ENCODE measurements at regions not wholly inside any gene's neighbourhood (a gene's known extent, or its start where the extent isn't known, plus 50 kb on each side); places are given as distances from the start of the nearest gene placed in this dataset.

DNA sequence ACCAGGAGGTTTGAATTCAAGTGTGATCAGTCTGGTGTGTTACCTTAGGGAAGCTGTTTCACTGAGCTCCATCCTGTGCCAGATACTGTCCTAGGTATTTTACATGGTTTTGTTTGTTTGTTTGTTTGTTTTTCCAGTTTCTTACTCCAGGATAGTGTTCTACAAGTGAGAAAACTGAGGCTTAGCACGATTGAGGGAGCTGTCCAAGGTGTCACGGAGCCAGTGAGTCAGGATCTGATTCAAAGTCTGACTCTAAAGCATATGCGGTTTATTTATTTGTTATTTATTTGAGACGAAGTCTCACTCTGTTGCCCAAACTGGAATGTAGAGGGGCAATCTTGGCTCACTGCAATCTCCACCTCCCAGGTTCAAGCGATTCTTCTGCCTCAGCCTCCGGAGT lies 79.7 kb upstream of the GNG2 start:
- DNase-seq, result no peak
- Mint-ChIP-seq H3K27ac (no peak overlapping the region), H3K36me3 (peaks cover 0 to 8% (median 3%) of the 10 kb centered on the region in 3 donors), H3K9me3 (peaks cover under 1 to 11% (median 2%) of the 10 kb centered on the region in 6 donors), H3K4me1 (peaks cover 6 to 10% of the 10 kb centered on the region in 2 donors), H3K4me3 (no peak overlapping the region), H3K27me3 (ENCODE audit: low read depth in 3 of 3) (peaks cover 3 to 14% (median 5%) of the 10 kb centered on the region in 3 donors)

GRCh38 chr14:51781381-51781780 lies 79.0 kb upstream of the GNG2 start:
- Mint-ChIP-seq H3K27ac (peak overlapping the region in 1 of 6 donors; percentile 38), H3K4me3 (no peak overlapping the region), H3K9me3 (peaks cover 1 to 17% (median 8%) of the 10 kb centered on the region in 6 donors), H3K27me3 (ENCODE audit: low read depth in 3 of 3) (peaks cover 3 to 12% (median 5%) of the 10 kb centered on the region in 3 donors), H3K4me1 (peaks cover 6 to 10% of the 10 kb centered on the region in 2 donors), H3K36me3 (peaks cover 0 to 14% (median 9%) of the 10 kb centered on the region in 3 donors)
- no peak for DNase-seq

GRCh38 chr14:51782435-51782834 lies 78.0 kb upstream of the GNG2 start:
- Mint-ChIP-seq H3K4me3 (no peak overlapping the region), H3K27ac (no peak overlapping the region), H3K36me3 (peaks cover 5 to 21% (median 17%) of the 10 kb centered on the region in 3 donors), H3K4me1 (peaks cover 6 to 10% of the 10 kb centered on the region in 2 donors), H3K9me3 (peaks cover 4 to 25% (median 14%) of the 10 kb centered on the region in 6 donors), H3K27me3 (ENCODE audit: low read depth in 3 of 3) (peaks cover 3 to 12% (median 5%) of the 10 kb centered on the region in 3 donors)
- DNase-seq, result no peak

DNA sequence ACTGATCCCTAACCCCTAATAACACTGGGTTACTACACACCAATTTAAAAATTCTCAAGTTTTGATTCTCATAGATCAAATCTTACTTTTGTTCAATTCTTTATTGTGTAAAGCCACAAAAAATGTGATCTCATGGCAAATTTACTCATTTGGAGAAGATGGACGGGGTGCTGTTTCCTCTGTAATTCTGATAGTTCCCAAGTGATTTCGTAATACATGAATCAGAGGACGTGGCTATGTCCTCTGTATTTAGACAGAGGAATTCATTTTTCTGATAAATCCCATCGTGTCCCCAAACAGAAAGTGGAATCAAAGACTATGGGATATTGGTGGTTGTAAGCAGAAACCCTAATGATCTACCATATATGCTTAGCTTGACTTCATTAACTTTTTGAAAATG lies 76.6 kb upstream of the GNG2 start:
- DNase-seq, result no peak
- Mint-ChIP-seq H3K27me3 (ENCODE audit: low read depth in 3 of 3) (peaks cover 0 to 10% (median 3%) of the 10 kb centered on the region in 3 donors), H3K4me1 (peaks cover 6 to 10% of the 10 kb centered on the region in 2 donors)

GRCh38 chr14:51784466-51784865 lies 75.9 kb upstream of the GNG2 start:
- DNase-seq, result no peak
- H3K36me3 Mint-ChIP-seq, result peaks cover 5 to 23% (median 17%) of the 10 kb centered on the region in 3 donors
- peaks cover 4 to 25% (median 16%) of the 10 kb centered on the region in 6 donors for H3K9me3 Mint-ChIP-seq
- peaks cover 6 to 10% of the 10 kb centered on the region in 2 donors for H3K4me1 Mint-ChIP-seq
- H3K4me3 Mint-ChIP-seq, result no peak overlapping the region
- no peak overlapping the region for H3K27ac Mint-ChIP-seq
- peaks cover 3 to 10% (median 4%) of the 10 kb centered on the region in 3 donors for H3K27me3 Mint-ChIP-seq (ENCODE audit: low read depth in 3 of 3)

More for the DNA sequence above, 76.6 kb upstream of the GNG2 start:
- Mint-ChIP-seq H3K4me3 (no peak overlapping the region), H3K9me3 (peaks cover 4 to 25% (median 16%) of the 10 kb centered on the region in 6 donors), H3K27ac (no peak overlapping the region), H3K36me3 (peaks cover 5 to 21% (median 17%) of the 10 kb centered on the region in 3 donors)

- Mint-ChIP-seq H3K36me3 (peaks cover 5 to 27% (median 17%) of the 10 kb centered on the region in 3 donors), H3K4me1 (no peaks in the 10 kb centered on the region), H3K4me3 (no peak overlapping the region), H3K27me3 (ENCODE audit: low read depth in 3 of 3) (peaks cover 6 to 8% (median 6%) of the 10 kb centered on the region in 3 donors), H3K27ac (no peak overlapping the region), H3K9me3 (peaks cover 4 to 25% (median 16%) of the 10 kb centered on the region in 6 donors)
- DNase-seq, result no peak
Observed at GRCh38 chr14:51786227-51786626, 74.2 kb upstream of the GNG2 start.

- H3K27me3 Mint-ChIP-seq (ENCODE audit: low read depth in 3 of 3), result peaks cover 5 to 8% (median 6%) of the 10 kb centered on the region in 3 donors
Observed at GRCh38 chr14:51787352-51787751, 73.1 kb upstream of the GNG2 start.

GRCh38 chr14:51789114-51789513 lies 71.3 kb upstream of the GNG2 start:
- Mint-ChIP-seq H3K27ac (no peak overlapping the region), H3K4me1 (no peaks in the 10 kb centered on the region), H3K9me3 (peaks cover 4 to 25% (median 16%) of the 10 kb centered on the region in 6 donors), H3K4me3 (no peak overlapping the region), H3K27me3 (ENCODE audit: low read depth in 3 of 3) (peaks cover 0 to 9% (median 6%) of the 10 kb centered on the region in 3 donors), H3K36me3 (peaks cover 5 to 27% (median 17%) of the 10 kb centered on the region in 3 donors)
- no peak for DNase-seq

More at GRCh38 chr14:51787352-51787751, 73.1 kb upstream of the GNG2 start:
- Mint-ChIP-seq H3K27ac (no peak overlapping the region), H3K4me1 (no peaks in the 10 kb centered on the region), H3K36me3 (peaks cover 5 to 27% (median 17%) of the 10 kb centered on the region in 3 donors), H3K4me3 (no peak overlapping the region), H3K9me3 (peaks cover 4 to 25% (median 16%) of the 10 kb centered on the region in 6 donors)
- no peak for DNase-seq

DNA sequence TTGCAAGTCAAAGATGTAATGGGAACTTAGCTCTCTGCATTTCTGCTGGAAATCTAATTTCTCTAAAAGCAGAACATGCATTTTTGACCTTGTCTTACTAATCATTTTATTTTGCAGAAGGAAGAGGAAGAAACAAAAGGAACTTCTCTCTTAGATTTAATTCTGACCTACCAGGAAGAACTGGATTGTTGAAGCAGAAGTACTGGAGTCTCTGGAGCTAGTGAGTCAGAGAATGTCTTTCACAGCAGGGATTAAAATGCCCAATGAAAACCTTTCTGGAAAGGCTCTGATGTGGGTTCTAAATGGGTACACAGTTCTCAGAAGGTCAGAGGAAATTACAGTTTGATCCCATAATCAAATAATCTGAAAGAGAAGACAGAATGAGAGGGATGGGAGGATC lies 70.8 kb upstream of the GNG2 start:
- H3K9me3 Mint-ChIP-seq, result peaks cover 4 to 25% (median 16%) of the 10 kb centered on the region in 6 donors
- H3K36me3 Mint-ChIP-seq, result peaks cover 5 to 27% (median 17%) of the 10 kb centered on the region in 3 donors
- no peaks in the 10 kb centered on the region for H3K4me1 Mint-ChIP-seq
- no peak for DNase-seq
- H3K27me3 Mint-ChIP-seq (ENCODE audit: low read depth in 3 of 3), result peaks cover 0 to 7% (median 6%) of the 10 kb centered on the region in 3 donors
- no peak overlapping the region for H3K4me3 Mint-ChIP-seq
- H3K27ac Mint-ChIP-seq, result no peak overlapping the region

DNA sequence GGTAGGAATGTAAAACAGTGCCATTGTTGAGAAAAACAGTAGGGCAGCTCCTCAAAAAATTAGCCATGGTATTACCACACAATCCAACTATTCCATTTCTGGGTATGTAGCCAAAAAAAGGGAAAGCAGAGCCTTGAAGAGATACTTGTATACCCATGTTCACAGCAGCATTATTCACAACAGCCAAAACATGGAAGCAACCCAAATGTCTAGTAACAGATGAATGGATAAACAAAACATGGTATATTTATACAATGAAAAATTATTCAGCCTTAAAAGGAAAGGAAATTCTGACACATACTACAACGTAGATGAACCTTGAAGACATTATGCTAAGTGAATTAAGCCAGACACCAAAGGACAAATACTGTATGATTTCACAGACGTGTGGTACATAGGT lies 67.6 kb upstream of the GNG2 start:
- H3K9me3 Mint-ChIP-seq, result peaks cover 0 to 1% (median 0%) of the 10 kb centered on the region in 6 donors
- H3K27ac Mint-ChIP-seq, result no peak overlapping the region
- peaks cover 0 to 6% (median 0%) of the 10 kb centered on the region in 3 donors for H3K36me3 Mint-ChIP-seq
- no peak overlapping the region for H3K4me3 Mint-ChIP-seq
- no peak for DNase-seq
- no peaks in the 10 kb centered on the region for H3K4me1 Mint-ChIP-seq
- H3K27me3 Mint-ChIP-seq (ENCODE audit: low read depth in 3 of 3), result peaks cover 0 to 7% (median 6%) of the 10 kb centered on the region in 3 donors

- Mint-ChIP-seq H3K9me3 (peaks cover 0 to 4% (median 0%) of the 10 kb centered on the region in 6 donors), H3K27me3 (ENCODE audit: low read depth in 3 of 3) (peaks cover 0 to 2% (median 0%) of the 10 kb centered on the region in 3 donors), H3K27ac (no peak overlapping the region), H3K4me3 (no peak overlapping the region), H3K36me3 (peaks cover 0 to 3% (median 0%) of the 10 kb centered on the region in 3 donors), H3K4me1 (peaks cover 0 to 2% of the 10 kb centered on the region in 2 donors)
- no peak for DNase-seq
Observed at GRCh38 chr14:51805541-51805940, 54.9 kb upstream of the GNG2 start.

- DNase-seq, result no peak
- Mint-ChIP-seq H3K4me1 (no peaks in the 10 kb centered on the region), H3K27me3 (ENCODE audit: low read depth in 3 of 3) (peaks cover 0 to 2% (median 0%) of the 10 kb centered on the region in 3 donors), H3K36me3 (no peaks in the 10 kb centered on the region), H3K27ac (peak overlapping the region in 1 of 6 donors; percentile 25), H3K9me3 (peaks cover 0 to 4% (median 0%) of the 10 kb centered on the region in 6 donors), H3K4me3 (no peak overlapping the region)
Observed at GRCh38 chr14:51806026-51807023, 54.1 kb upstream of the GNG2 start.

GRCh38 chr14:51807356-51807755 lies 53.1 kb upstream of the GNG2 start:
- Mint-ChIP-seq H3K27me3 (ENCODE audit: low read depth in 3 of 3) (no peaks in the 10 kb centered on the region), H3K4me1 (no peaks in the 10 kb centered on the region), H3K36me3 (no peaks in the 10 kb centered on the region), H3K27ac (peak overlapping the region in 2 of 6 donors; percentile 11 to 34), H3K4me3 (no peak overlapping the region), H3K9me3 (no peaks in the 10 kb centered on the region)
- no peak for DNase-seq

Measured in immature natural killer cell (primary cell).